Psoas muscle (tissue), 7 donors: ENCODE measurements at regions not wholly inside any gene's neighbourhood (a gene's known extent, or its start where the extent isn't known, plus 50 kb on each side); places are given as distances from the start of the nearest gene placed in this dataset.

Experiments used
- ATAC-seq, 4 donors: fragments of 200-7000 bp; cut with Tn5 transposase; one replicate each; pipeline ENCODE4 v1.9.1; 2020; ENCODE audit warnings: moderate library complexity in 3 of 4, mild to moderate bottlenecking in 2 of 4
- DNase-seq, 2 donors: peaks; one replicate each; pipeline ENCODE4 v3.0.0-alpha.2; 2020
- H3K27ac ChIP-seq: fragments of 200-600 bp; one replicate; pipeline ENCODE4 v1.8.0; 2022
- H3K27me3 ChIP-seq, 3 donors: fragments of 200-600 bp in 1 of 3; one replicate each; pipeline versions ENCODE4 v1.6.1 to v1.8.0; 2013 to 2022; ENCODE audit warnings: low read length in 2 of 3, mild to moderate bottlenecking in 2 of 3, moderate library complexity in 1 of 3; ENCODE audit not compliant: insufficient read depth in 3 of 3
- H3K36me3 ChIP-seq, 2 donors: fragments of 200-600 bp in 1 of 2; one replicate each; pipeline versions ENCODE4 v1.6.1 to v1.8.0; 2013 to 2022; ENCODE audit warnings: low read depth in 1 of 2, mild to moderate bottlenecking in 1 of 2, moderate library complexity in 1 of 2; ENCODE audit not compliant: insufficient read depth in 1 of 2
- H3K4me1 ChIP-seq: fragments of 200-600 bp; one replicate; pipeline ENCODE4 v1.8.0; 2022
- H3K4me3 ChIP-seq: fragments of 200-600 bp; one replicate; pipeline ENCODE4 v1.8.0; 2022; ENCODE audit warnings: mild to moderate bottlenecking
- H3K9me3 ChIP-seq: fragments of 200-600 bp; one replicate; pipeline ENCODE4 v1.8.0; 2022
- CTCF ChIP-seq: fragments of 200-600 bp; IDR thresholded peaks from one replicate; pipeline ENCODE4 v1.8.0; 2022; ENCODE audit warnings: antibody characterized with exemption
- WGBS, 3 donors: extraction: QIAGEN DNeasy Blood & Tissue Kit; methylation state at CpG; one replicate each; pipeline versions ENCODE4 v1.1.6 to v1.1.7; 2013; 5-methylcytosine and 5-hydroxymethylcytosine counted together
- intact Hi-C, 2 donors: fragments of 100-400 bp; cut with DNase I; formaldehyde crosslinking; loops; one replicate each; pipeline versions ENCODE4 v1.11.0 to v1.14.2; 2022
- donor health status: healthy with polysubstance abuse.
- donor health status: DM: no; HTN: no; CAD: no; lungs with moderate emphysema.
- donor health status: Bipolar disorder and iron deficiency.
- donor health status: healthy.
- donor health status: DM: yes; HTN: yes; CAD: no.
- donor health status: DM: no; HTN: no; CAD: no.
- donor health status: DM: yes; HTN: yes; CAD: no.

GRCh38 chr6:54730767-54731630 is 115.6 kb upstream of the FAM83B start:
- ATAC-seq (no peak), DNase-seq (no peak)
- no peaks in the 10 kb centered on the region for H3K4me1 ChIP-seq
- no peak overlapping the region for H3K4me3 ChIP-seq
- 86 to 90% (median 87%) methylated on average over 9 of the region's 9 CpGs for WGBS, 3 donors
- H3K27me3 ChIP-seq: no peaks in the 10 kb centered on the region
- H3K27ac ChIP-seq: no peak overlapping the region
- intact Hi-C loops: no loop called here
- H3K36me3 ChIP-seq: no peaks in the 10 kb centered on the region
- no peaks in the 10 kb centered on the region for H3K9me3 ChIP-seq
- TF ChIP-seq CTCF: no peak

GRCh38 chr6:54737247-54737646 is 109.3 kb upstream of the FAM83B start:
- 63 to 66% (median 66%) methylated on average over 3 of the region's 3 CpGs for WGBS, 3 donors
- DNase-seq (no peak), ATAC-seq (no peak)
- Histone ChIP-seq H3K9me3 (no peaks in the 10 kb centered on the region), H3K36me3 (no peaks in the 10 kb centered on the region), H3K4me3 (no peak overlapping the region), H3K27ac (no peak overlapping the region), H3K4me1 (no peaks in the 10 kb centered on the region), H3K27me3 (no peaks in the 10 kb centered on the region)
- intact Hi-C loops: no loop called here
- no peak for TF ChIP-seq CTCF

GRCh38 chr6:54747955-54748354 is 98.6 kb upstream of the FAM83B start:
- no peak for TF ChIP-seq CTCF
- no peak for ATAC-seq

GRCh38 chr6:54754406-54754805 is 92.2 kb upstream of the FAM83B start:
- Histone ChIP-seq H3K36me3 (no peaks in the 10 kb centered on the region), H3K9me3 (no peaks in the 10 kb centered on the region), H3K27me3 (no peaks in the 10 kb centered on the region), H3K27ac (no peak overlapping the region), H3K4me1 (no peaks in the 10 kb centered on the region), H3K4me3 (no peak overlapping the region)
- intact Hi-C loops: no loop called here
- no peak for TF ChIP-seq CTCF
- 76 to 86% (median 81%) methylated on average over 1 of the region's 1 CpG for WGBS, 3 donors
- DNase-seq: no peak
- ATAC-seq: no peak

More at GRCh38 chr6:54747955-54748354, 98.6 kb upstream of the FAM83B start:
- Histone ChIP-seq H3K27ac (no peak overlapping the region), H3K9me3 (peaks cover 11% of the 10 kb centered on the region), H3K27me3 (no peaks in the 10 kb centered on the region), H3K4me3 (no peak overlapping the region), H3K4me1 (no peaks in the 10 kb centered on the region), H3K36me3 (no peaks in the 10 kb centered on the region)
- intact Hi-C loops: no loop called here
- 85 to 94% (median 88%) methylated on average over 1 of the region's 1 CpG for WGBS, 3 donors
- DNase-seq: no peak

- ATAC-seq (no peak), DNase-seq (no peak)
- no peak for TF ChIP-seq CTCF
- Histone ChIP-seq H3K27me3 (no peaks in the 10 kb centered on the region), H3K27ac (no peak overlapping the region), H3K4me3 (no peak overlapping the region), H3K36me3 (no peaks in the 10 kb centered on the region), H3K9me3 (no peaks in the 10 kb centered on the region), H3K4me1 (no peaks in the 10 kb centered on the region)
- intact Hi-C loops: no loop called here
- 65 to 79% (median 73%) methylated on average over 2 of the region's 2 CpGs for WGBS, 3 donors
These were observed 88.2 kb upstream of the FAM83B start for GRCh38 chr6:54758340-54758739.
